Loucy (cell line): ENCODE measurements at regions not wholly inside any gene's neighbourhood (a gene's known extent, or its start where the extent isn't known, plus 50 kb on each side); places are given as distances from the start of the nearest gene placed in this dataset.

Experiments used
- H2AFZ ChIP-seq: fragments of 200-600 bp; sonication (generic); 2 replicates; pipeline ENCODE4 v1.6.0; 2016; ENCODE audit warnings: antibody characterized with exemption, mild to moderate bottlenecking, low read length, moderate library complexity
- H3F3A ChIP-seq: fragments of 200-600 bp; 2 replicates; pipeline ENCODE4 v1.6.0; 2016; ENCODE audit warnings: antibody characterized with exemption, low read depth, mild to moderate bottlenecking
- H3K27me3 ChIP-seq: fragments of 200-600 bp; sonication (generic); 2 replicates; pipeline ENCODE4 v1.6.1; 2014; ENCODE audit warnings: low read length, mild to moderate bottlenecking; ENCODE audit not compliant: insufficient read depth, poor library complexity, severe bottlenecking
- H3K36me3 ChIP-seq: fragments of 200-600 bp; sonication (generic); 2 replicates; pipeline ENCODE4 v1.6.1; 2016; ENCODE audit warnings: low read length; ENCODE audit not compliant: insufficient read depth
- H3K4me1 ChIP-seq: fragments of 200-600 bp; sonication (generic); 2 replicates; pipeline ENCODE4 v1.5.1; 2014; ENCODE audit warnings: low read length, mild to moderate bottlenecking; ENCODE audit not compliant: insufficient read depth, poor library complexity, severe bottlenecking
- H3K4me2 ChIP-seq: fragments of 200-600 bp; sonication (generic); 2 replicates; pipeline ENCODE4 v1.6.0; 2014; ENCODE audit warnings: antibody characterized with exemption, low read length, low read depth, mild to moderate bottlenecking; ENCODE audit not compliant: poor library complexity, severe bottlenecking
- H3K4me3 ChIP-seq: fragments of 200-600 bp; sonication (generic); 2 replicates; pipeline ENCODE4 v1.5.1; 2014; ENCODE audit warnings: low read length, mild to moderate bottlenecking, mixed read lengths; ENCODE audit not compliant: poor library complexity, severe bottlenecking
- H3K79me2 ChIP-seq: fragments of 200-600 bp; sonication (generic); 2 replicates; pipeline ENCODE4 v1.6.1; 2014; ENCODE audit warnings: low read length; ENCODE audit not compliant: insufficient read depth
- H3K9ac ChIP-seq: fragments of 200-600 bp; sonication (generic); 2 replicates; pipeline ENCODE4 v1.6.0; 2014; ENCODE audit warnings: mild to moderate bottlenecking, low read depth, low read length, moderate library complexity; ENCODE audit not compliant: poor library complexity, severe bottlenecking
- H3K9me2 ChIP-seq: fragments of 200-600 bp; sonication (generic); replicated peaks from 2 replicates; pipeline ENCODE4 v1.6.1; 2016; ENCODE audit warnings: low read depth, low read length, mixed read lengths
- H3K9me3 ChIP-seq: fragments of 200-600 bp; sonication (generic); 2 replicates; pipeline ENCODE4 v1.6.1; 2014; ENCODE audit warnings: mild to moderate bottlenecking, antibody characterized with exemption, low read length, low read depth; ENCODE audit not compliant: insufficient read depth
- H4K20me1 ChIP-seq: fragments of 200-600 bp; sonication (generic); 2 replicates; pipeline ENCODE4 v1.6.0; 2014; ENCODE audit warnings: antibody characterized with exemption, low read length, mild to moderate bottlenecking; ENCODE audit not compliant: insufficient read depth, poor library complexity, severe bottlenecking
- EZH2phosphoT487 ChIP-seq: fragments of 200-600 bp; IDR thresholded peaks from 2 replicates; pipeline ENCODE4 v1.6.1; 2018; ENCODE audit warnings: antibody characterized with exemption, mild to moderate bottlenecking, moderate library complexity, borderline replicate concordance
- TF ChIP-seq, protein P1 (sequence below): fragments of 200-600 bp; sonication (generic); conservative IDR thresholded peaks from 2 replicates; pipeline ENCODE4 v1.5.1; 2014; ENCODE audit warnings: mild to moderate bottlenecking, antibody characterized with exemption, low read length

DNA sequence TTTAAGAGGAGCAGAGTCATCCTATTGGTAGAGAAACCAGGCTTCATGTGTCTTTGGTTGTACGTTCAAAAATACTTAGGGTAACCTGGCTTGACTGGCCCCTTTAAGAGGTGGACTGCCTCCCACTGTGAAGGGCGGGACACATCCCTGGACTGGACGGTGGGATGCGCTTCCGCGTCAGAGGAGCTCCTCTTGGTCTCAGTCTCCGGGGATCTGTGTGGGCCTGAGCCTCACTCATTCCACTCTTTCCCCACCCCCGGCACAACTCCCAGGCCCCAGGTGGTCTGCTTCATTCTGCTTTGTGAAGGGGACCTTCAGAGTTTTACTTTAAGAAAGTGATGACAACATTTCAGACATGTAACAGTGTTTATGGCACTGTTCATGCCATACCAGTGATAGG is 601.1 kb downstream of the IRX1 start:
- Histone ChIP-seq H3K27me3 (no peaks in the 10 kb centered on the region), H3K4me1 (peaks cover 37% of the 10 kb centered on the region), H4K20me1 (no peaks in the 10 kb centered on the region), H3K79me2 (no peaks in the 10 kb centered on the region), H3K9ac (no peak overlapping the region), H2AFZ (peak overlapping the region; percentile 42; the same call in 1 of the 2 replicates), H3K4me2 (peak overlapping the region; percentile 69), H3K36me3 (no peaks in the 10 kb centered on the region), H3K9me2 (no peaks in the 10 kb centered on the region), H3F3A (no peaks in the 10 kb centered on the region), H3K4me3 (peak overlapping the region; percentile 57), H3K9me3 (no peaks in the 10 kb centered on the region)
- TF ChIP-seq, protein P1, sequence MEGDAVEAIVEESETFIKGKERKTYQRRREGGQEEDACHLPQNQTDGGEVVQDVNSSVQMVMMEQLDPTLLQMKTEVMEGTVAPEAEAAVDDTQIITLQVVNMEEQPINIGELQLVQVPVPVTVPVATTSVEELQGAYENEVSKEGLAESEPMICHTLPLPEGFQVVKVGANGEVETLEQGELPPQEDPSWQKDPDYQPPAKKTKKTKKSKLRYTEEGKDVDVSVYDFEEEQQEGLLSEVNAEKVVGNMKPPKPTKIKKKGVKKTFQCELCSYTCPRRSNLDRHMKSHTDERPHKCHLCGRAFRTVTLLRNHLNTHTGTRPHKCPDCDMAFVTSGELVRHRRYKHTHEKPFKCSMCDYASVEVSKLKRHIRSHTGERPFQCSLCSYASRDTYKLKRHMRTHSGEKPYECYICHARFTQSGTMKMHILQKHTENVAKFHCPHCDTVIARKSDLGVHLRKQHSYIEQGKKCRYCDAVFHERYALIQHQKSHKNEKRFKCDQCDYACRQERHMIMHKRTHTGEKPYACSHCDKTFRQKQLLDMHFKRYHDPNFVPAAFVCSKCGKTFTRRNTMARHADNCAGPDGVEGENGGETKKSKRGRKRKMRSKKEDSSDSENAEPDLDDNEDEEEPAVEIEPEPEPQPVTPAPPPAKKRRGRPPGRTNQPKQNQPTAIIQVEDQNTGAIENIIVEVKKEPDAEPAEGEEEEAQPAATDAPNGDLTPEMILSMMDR: no peak
- no peak for TF ChIP-seq EZH2phosphoT487

DNA sequence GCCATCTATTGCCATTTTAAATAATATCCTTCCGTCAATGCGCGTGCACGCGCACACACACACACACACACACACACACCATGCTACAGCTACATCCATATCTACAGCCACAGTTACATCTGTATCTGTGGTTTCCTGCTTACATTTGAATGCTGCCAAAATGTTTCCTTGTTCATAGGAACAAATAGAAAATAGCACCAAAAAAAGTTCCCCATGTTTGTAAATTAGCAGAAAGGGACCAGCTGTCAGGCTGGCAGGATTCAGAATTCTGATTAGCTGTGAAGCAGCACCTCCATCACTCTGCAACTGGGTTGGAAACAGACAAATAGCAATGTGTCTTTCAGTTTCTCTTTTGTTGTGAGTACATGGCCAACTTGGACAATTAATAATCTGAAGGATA is 601.5 kb downstream of the IRX1 start:
- Histone ChIP-seq H4K20me1 (no peaks in the 10 kb centered on the region), H3K4me3 (peak overlapping the region; percentile 57), H3K4me1 (peaks cover 37% of the 10 kb centered on the region), H2AFZ (peak overlapping the region; percentile 42; the same call in 1 of the 2 replicates), H3K36me3 (no peaks in the 10 kb centered on the region), H3F3A (no peaks in the 10 kb centered on the region), H3K9me2 (no peaks in the 10 kb centered on the region), H3K4me2 (peak overlapping the region; percentile 69), H3K27me3 (no peaks in the 10 kb centered on the region), H3K9me3 (no peaks in the 10 kb centered on the region), H3K79me2 (no peaks in the 10 kb centered on the region), H3K9ac (peak overlapping the region; percentile 60)
- TF ChIP-seq, protein P1: no peak
- no peak for TF ChIP-seq EZH2phosphoT487

DNA sequence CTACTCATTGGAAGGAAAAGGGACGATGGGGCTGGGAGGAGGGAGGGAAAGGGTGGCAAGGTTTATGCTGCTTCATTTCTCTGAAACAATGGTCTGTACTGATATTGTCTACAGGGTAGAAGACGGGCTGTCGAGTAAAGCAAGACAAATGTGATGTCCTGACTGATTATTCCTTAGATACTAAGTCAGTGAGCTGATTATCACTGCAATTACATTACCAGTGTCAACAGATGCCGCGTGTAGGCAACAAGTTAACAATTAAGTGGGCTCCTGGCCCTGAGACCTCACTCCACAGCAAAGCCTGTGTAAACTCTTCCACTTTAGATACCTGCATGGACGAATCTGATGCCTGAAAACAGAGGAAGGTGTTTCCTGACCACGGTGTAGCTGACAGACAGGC is 602.8 kb downstream of the IRX1 start:
- Histone ChIP-seq H4K20me1 (no peaks in the 10 kb centered on the region), H3K4me3 (no peak overlapping the region), H3K4me1 (peaks cover 37% of the 10 kb centered on the region), H3K9ac (peak overlapping the region; percentile 60), H3F3A (no peaks in the 10 kb centered on the region), H2AFZ (no peak overlapping the region), H3K9me3 (no peaks in the 10 kb centered on the region), H3K4me2 (peak overlapping the region; percentile 69), H3K9me2 (no peaks in the 10 kb centered on the region), H3K36me3 (no peaks in the 10 kb centered on the region), H3K79me2 (no peaks in the 10 kb centered on the region), H3K27me3 (no peaks in the 10 kb centered on the region)
- TF ChIP-seq EZH2phosphoT487: no peak
- TF ChIP-seq, protein P1: no peak
